HG03097 (cell line): ENCODE measurements at regions not wholly inside any gene's neighbourhood (a gene's known extent, or its start where the extent isn't known, plus 50 kb on each side); places are given as distances from the start of the nearest gene placed in this dataset.
"Not testable (repeated sequence)": the region's sequence is repeated elsewhere in the genome, so short reads cannot be mapped to it uniquely, and the experiment has no call there.

Experiments
- ATAC-seq: cut with Tn5 transposase; IDR thresholded peaks from one replicate; pipeline ENCODE4 v1.9.1; 2021; ENCODE audit not compliant: unreplicated experiment, low FRiP score

DNA sequence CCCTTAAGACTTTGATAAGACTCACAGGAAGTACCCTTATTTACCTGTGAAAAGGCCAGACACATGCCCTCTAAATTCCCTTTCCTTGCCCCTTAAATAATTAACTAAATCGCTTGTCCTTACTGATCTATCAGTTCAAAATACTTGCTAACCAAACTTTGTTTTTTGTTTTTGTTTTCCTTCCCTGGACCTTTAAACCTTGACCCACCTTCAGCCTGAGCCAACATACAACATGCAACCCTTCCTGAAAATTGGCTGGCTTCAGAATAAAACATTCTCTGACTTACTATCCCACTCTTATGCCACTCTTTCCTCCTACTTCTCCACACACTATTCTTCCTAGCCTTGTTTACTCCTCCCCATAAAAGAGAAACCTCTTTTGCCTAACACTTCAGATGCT lies 448.1 kb upstream of the TRAM1L1 start:
- ATAC-seq = no peak

DNA sequence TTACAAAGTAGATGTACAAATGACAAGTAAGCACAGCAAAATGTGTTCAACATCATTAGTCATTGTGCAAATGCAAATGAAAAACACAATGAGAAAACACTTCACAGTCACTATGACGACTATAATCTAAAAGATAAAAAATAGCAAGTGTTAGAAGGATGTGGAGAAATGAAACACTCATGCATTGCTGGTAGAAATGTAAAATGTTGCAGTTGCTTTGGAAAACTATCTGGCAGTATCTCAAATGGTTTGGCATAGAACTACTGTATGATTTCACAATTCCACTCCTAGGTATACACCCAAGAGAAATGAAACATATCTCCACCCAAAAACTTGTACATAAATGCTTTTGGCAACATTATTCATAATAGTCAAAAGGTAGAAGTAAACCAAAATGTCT lies 459.7 kb upstream of the TRAM1L1 start:
- no peak for ATAC-seq

- ATAC-seq = no peak
These were observed 464.1 kb upstream of the TRAM1L1 start for GRCh38 chr4:117549524-117549923.

- no peak for ATAC-seq
These were observed 464.7 kb upstream of the TRAM1L1 start for GRCh38 chr4:117550085-117550484.

GRCh38 chr4:117560329-117560728 lies 474.0 kb upstream of the NDST3 start:
- no peak for ATAC-seq

- ATAC-seq = no peak
These were observed 460.2 kb upstream of the NDST3 start for GRCh38 chr4:117574085-117574484.

- no peak for ATAC-seq
These were observed 458.4 kb upstream of the NDST3 start for GRCh38 chr4:117575850-117576249.

DNA sequence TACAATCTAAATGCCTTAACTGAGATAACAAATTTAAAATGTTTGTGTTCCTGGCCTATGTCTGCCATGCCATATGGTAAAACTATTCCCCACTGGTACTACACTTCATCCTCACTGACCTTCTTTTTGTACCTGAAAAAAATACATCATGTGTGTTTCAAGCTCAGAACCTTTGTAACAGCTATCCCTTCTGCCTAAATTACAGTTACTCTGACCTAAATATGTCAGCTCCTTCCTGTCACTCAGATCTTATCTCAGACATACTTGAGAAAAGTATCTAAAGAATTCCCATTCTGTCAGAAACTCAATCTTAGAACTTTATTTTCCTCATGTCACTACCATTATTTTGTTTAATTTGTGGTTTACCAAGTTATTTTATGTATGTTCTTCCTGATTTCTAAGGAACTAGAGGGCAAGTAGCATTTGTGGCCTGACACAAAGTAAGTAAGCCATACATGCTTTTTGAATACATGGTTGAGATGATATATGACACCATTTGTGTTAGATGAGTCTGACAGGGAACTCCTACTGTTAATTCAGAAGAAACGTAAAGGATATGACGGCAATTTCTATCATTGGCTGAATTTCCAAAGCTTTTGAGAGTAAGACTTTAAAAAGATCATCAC lies 456.5 kb upstream of the NDST3 start:
- no peak for ATAC-seq

DNA sequence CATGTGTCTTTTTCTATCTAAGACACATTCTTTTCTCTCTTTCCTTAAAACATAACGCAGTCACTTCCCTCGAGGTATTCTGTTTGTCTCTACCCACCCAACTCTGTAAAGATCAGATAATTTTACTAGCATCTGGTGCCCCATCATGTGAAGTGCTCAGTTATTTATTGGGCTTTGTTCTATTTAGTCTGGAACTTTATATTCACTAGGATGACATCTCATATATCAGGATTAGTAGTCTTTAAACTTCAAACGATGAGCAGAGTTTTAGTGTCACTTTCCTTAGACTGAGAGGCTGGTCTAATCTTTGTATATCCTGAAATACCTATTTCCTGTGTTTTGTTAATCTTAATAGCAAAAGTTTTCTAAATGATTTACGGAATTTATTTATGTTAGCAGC lies 445.5 kb upstream of the NDST3 start:
- no peak for ATAC-seq

- ATAC-seq = no peak
These were observed 437.3 kb upstream of the NDST3 start for GRCh38 chr4:117596917-117597480.

DNA sequence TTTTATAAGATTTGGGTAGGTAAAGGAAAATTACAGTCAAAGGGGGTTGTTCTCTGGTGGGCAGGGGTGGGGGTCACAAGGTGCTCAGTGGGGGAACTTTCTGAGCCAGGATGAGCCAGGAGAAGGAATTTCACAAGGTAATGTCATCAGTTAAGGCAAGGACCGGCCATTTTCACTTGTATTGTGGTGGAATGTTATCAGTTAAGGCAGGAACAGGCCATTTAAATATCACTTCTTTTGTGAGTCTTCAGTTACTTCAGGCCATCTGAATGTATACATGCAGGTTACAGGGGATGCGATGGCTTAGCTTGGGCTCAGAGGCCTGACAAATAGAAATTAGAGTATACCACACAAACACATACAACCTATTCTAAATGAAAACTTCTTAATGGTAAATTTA lies 434.9 kb upstream of the NDST3 start:
- ATAC-seq = not testable (repeated sequence)

DNA sequence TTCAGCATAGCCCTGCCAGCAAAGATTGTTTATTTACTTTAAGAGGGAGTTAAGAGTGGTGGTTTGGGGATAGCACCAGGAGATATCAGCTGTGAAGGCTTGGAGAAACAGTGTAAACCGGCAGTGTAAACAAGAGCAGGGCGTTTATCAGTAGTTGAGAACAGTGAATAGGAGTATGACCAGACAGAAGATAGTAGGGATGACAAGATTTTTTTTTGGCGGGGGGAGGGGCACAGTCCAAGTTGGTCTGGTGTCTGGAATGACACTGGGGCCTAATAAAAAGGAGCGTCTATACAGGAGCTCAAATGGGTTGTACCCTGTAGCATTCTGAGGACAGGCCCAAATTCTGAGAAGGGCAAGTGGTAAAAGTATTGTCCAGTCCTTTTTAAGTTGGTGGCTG lies 433.4 kb upstream of the NDST3 start:
- ATAC-seq = not testable (repeated sequence)

DNA sequence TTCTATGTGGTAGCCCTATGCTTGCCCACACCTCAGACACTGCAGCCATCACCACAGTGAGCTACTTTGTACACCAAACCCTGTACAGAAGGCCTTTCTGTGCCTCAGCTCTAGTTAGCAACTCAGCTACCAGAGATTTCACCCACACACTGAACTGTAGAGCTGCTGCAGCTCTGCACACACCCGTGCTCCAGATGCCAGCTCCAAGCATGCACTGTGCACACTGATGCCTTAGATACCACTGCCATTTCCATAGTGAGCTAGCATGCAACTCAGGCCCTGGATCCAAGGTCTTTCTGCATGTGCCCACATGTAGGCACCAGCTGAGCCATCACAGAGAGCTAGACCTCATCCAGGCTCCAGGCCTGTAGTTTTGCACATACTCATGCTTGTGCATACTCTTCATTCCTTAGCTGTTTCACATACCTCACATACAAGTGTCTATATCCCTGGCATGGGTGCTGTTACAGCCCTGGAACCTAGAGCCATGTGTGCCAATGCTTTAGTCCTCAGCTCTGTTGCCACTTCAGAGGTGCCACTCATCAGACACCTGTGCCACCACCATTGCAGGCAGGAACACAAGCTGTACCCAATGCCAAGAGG lies 423.5 kb upstream of the NDST3 start:
- ATAC-seq = no peak

DNA sequence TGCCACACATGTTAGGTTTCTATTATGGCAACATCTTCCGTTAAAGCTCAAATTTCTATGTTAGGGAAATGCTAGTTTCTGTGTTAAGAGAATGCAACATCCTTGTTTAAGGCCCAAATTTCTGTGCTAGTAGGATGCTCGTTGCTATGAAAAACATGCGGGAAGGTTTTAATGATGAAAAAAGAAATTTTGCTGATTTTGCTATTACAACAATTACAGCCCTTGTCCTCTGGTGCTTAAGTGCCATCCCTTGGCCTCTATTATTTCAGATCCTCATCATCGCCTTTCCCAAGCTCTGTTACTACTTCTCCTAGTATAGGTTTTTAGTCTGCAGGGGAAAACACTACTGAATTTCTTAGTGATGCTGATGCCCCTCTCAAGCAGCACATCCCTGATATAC lies 412.6 kb upstream of the NDST3 start:
- no peak for ATAC-seq

- no peak for ATAC-seq
These were observed 411.0 kb upstream of the NDST3 start for GRCh38 chr4:117623326-117623725.

DNA sequence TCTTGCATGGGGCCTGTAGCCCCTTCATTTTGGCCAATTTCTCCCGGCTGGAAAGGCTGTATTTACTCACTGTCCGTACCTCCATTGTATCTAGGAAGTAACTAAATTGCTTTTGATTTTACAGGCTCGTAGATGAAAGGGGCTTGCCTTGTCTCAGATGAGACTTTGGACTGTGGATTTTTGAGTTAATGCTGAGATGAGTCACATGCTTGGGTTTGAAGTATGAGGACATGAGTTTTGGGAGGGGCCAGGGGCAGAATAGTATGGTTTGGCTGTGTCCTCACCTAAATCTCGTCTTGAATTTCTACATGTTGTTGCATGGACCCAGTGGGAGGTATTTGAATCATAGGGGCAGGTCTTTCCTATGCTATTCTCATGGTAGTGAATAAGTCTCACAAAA lies 407.6 kb upstream of the NDST3 start:
- ATAC-seq = no peak

- no peak for ATAC-seq
These were observed 399.6 kb upstream of the NDST3 start for GRCh38 chr4:117634716-117635115.

- ATAC-seq = no peak
These were observed 396.9 kb upstream of the NDST3 start for GRCh38 chr4:117637347-117637746.

- no peak for ATAC-seq
These were observed 393.4 kb upstream of the NDST3 start for GRCh38 chr4:117640836-117641235.

DNA sequence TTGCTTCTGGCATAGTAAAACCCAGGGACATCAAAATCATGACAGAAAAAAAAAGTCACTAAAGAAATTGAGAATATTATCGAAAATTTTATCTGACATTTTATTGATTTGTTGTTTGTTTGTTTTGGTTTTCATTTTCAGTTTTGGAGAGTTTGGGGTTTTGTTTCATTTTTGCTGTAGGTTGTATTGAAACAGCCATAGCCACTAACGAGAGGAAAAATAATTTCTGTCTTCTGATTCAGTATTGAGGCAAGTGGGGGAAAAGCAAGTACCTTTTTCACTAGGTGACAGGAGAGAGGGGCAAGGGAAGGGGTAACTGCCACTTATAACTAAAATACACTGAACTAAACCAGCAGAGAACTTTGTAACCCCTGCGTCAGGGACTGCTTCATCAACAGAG lies 392.8 kb upstream of the NDST3 start:
- ATAC-seq = no peak

GRCh38 chr4:117654079-117654478 lies 380.2 kb upstream of the NDST3 start:
- ATAC-seq = no peak

DNA sequence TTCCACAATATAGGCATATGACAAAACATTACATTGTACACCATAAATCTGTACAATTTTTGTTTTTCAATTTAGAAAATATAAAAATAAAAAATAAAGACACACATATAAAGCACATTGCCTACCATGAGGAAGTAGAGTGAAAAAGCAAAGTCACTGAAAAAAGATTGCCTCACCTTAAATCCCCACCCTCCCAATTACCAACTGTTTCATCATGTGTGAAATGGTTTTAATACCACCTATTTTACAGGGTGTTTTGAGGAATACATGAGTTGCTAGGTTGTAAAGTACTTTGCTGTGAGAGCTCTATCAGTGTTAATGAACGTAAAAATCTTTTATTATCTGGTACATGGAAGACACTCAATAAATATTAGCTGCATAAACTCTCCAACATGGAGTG lies 373.6 kb upstream of the NDST3 start:
- ATAC-seq = no peak
